ENCODE measurements at regions not wholly inside any gene's neighbourhood (a gene's known extent, or its start where the extent isn't known, plus 50 kb on each side); places are given as distances from the start of the nearest gene placed in this dataset.

GRCh38 chr5:66333192-66333591 is 189.1 kb downstream of the SREK1 start:
- Histone ChIP-seq H3K27ac (ENCODE audit: low read depth in 2 of 2, low read length in 2 of 2) (no peak overlapping the region), H3K9ac (ENCODE audit: low read length in 3 of 3) (no peak overlapping the region), H3K4me3 (ENCODE audit: low read length in 3 of 3) (no peak overlapping the region), H3K9me3 (ENCODE audit: control insufficient read depth in 2 of 3, insufficient read depth in 1 of 3, low read length in 3 of 3) (no peaks in the 10 kb centered on the region), H3K36me3 (ENCODE audit: control insufficient read depth in 2 of 3, insufficient read depth in 3 of 3, low read length in 3 of 3) (no peaks in the 10 kb centered on the region), H3K4me1 (ENCODE audit: control insufficient read depth in 2 of 3, insufficient read depth in 2 of 3, low read depth in 1 of 3, low read length in 3 of 3) (no peaks in the 10 kb centered on the region), H3K27me3 (ENCODE audit: control insufficient read depth, insufficient read depth, low read length) (no peaks in the 10 kb centered on the region)
- TF ChIP-seq, protein P1, sequence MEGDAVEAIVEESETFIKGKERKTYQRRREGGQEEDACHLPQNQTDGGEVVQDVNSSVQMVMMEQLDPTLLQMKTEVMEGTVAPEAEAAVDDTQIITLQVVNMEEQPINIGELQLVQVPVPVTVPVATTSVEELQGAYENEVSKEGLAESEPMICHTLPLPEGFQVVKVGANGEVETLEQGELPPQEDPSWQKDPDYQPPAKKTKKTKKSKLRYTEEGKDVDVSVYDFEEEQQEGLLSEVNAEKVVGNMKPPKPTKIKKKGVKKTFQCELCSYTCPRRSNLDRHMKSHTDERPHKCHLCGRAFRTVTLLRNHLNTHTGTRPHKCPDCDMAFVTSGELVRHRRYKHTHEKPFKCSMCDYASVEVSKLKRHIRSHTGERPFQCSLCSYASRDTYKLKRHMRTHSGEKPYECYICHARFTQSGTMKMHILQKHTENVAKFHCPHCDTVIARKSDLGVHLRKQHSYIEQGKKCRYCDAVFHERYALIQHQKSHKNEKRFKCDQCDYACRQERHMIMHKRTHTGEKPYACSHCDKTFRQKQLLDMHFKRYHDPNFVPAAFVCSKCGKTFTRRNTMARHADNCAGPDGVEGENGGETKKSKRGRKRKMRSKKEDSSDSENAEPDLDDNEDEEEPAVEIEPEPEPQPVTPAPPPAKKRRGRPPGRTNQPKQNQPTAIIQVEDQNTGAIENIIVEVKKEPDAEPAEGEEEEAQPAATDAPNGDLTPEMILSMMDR (IDR thresholded peaks at IDR 0.05; ENCODE audit: borderline replicate concordance, extremely low read depth, insufficient read depth) = no peak
- FAIRE-seq (no peak), DNase-seq (no peak)
- intact Hi-C loops (cut with DNase I) = no loop called here

DNA sequence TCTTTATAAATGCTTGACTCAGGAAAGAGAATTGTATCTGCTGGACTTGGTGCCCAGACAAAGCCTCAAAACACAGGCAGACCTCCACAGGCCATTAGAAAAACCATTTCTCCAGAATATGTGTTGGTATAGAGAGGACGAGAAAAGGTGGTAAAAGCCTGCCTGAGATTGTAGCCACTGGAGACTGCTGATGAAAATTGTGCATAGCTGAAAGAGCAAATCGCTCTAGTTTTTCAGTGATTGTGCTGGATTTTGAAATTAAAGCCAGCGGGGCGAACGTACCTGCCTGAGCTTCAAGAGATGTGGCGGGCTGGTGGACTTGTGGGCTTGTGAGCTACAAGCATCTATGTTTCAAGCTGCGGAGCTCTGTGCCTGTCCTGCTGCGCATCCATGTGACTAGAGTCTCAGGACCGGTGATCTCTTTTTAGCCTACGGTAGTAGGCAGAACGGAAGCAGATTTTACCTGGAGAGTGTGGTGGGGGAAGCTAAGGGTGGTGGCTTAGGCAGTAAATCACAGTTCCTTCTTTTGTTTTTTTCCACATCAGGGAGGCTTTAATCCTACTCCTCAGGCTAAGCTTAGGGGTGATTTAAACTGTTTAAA is 193.6 kb downstream of the SREK1 start:
- intact Hi-C loops (cut with DNase I) = no loop called here
- Histone ChIP-seq H3K27me3 (ENCODE audit: control insufficient read depth, insufficient read depth, low read length) (no peaks in the 10 kb centered on the region), H3K9me3 (ENCODE audit: control insufficient read depth in 2 of 3, insufficient read depth in 1 of 3, low read length in 3 of 3) (no peaks in the 10 kb centered on the region), H3K4me3 (ENCODE audit: low read length in 3 of 3) (no peak overlapping the region), H3K27ac (ENCODE audit: low read depth in 2 of 2, low read length in 2 of 2) (no peak overlapping the region), H3K36me3 (ENCODE audit: control insufficient read depth in 2 of 3, insufficient read depth in 3 of 3, low read length in 3 of 3) (no peaks in the 10 kb centered on the region), H3K4me1 (ENCODE audit: control insufficient read depth in 2 of 3, insufficient read depth in 2 of 3, low read depth in 1 of 3, low read length in 3 of 3) (no peaks in the 10 kb centered on the region), H3K9ac (ENCODE audit: low read length in 3 of 3) (no peak overlapping the region)
- TF ChIP-seq, protein P1 (IDR thresholded peaks at IDR 0.05; ENCODE audit: borderline replicate concordance, extremely low read depth, insufficient read depth) = no peak
- DNase-seq (peak in 3 of 5 donors; percentile 30 to 67 (median 39)), FAIRE-seq (no peak)

DNA sequence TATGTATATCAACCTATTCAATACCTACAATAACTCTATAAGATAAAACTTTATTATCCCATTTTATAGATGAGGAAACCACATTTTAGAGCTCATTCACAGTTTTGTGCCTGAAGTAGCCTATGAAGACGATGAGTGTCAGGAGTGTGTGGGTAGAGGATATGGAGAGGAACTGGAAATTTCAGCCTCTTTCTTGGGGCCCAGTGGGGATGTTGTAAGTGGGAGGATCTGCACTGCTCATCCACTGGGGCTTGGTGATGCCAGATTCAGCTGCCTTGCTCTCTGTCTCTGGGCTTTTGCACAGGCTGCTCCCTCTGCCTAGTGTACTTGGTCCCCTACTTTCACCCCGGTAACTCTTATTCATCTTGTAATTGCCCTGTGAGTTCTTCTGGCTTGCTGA is 194.7 kb downstream of the SREK1 start:
- no peak for DNase-seq
- no peaks in the 10 kb centered on the region for H3K27me3 ChIP-seq (ENCODE audit: control insufficient read depth, insufficient read depth, low read length)
- no peak for FAIRE-seq
- no peak overlapping the region for H3K27ac ChIP-seq (ENCODE audit: low read depth in 2 of 2, low read length in 2 of 2)
- no peak overlapping the region for H3K4me3 ChIP-seq (ENCODE audit: low read length in 3 of 3)
- H3K4me1 ChIP-seq (ENCODE audit: control insufficient read depth in 2 of 3, insufficient read depth in 2 of 3, low read depth in 1 of 3, low read length in 3 of 3) = peaks cover 0 to 7% (median 0%) of the 10 kb centered on the region in 3 donors
- H3K36me3 ChIP-seq (ENCODE audit: control insufficient read depth in 2 of 3, insufficient read depth in 3 of 3, low read length in 3 of 3) = no peaks in the 10 kb centered on the region
- no peaks in the 10 kb centered on the region for H3K9me3 ChIP-seq (ENCODE audit: control insufficient read depth in 2 of 3, insufficient read depth in 1 of 3, low read length in 3 of 3)
- intact Hi-C loops (cut with DNase I) = no loop called here
- no peak overlapping the region for H3K9ac ChIP-seq (ENCODE audit: low read length in 3 of 3)
- TF ChIP-seq, protein P1 (IDR thresholded peaks at IDR 0.05; ENCODE audit: borderline replicate concordance, extremely low read depth, insufficient read depth) = no peak

- DNase-seq = no peak
- Histone ChIP-seq H3K9ac (ENCODE audit: low read length in 3 of 3) (no peak overlapping the region), H3K27ac (ENCODE audit: low read depth in 2 of 2, low read length in 2 of 2) (no peak overlapping the region), H3K36me3 (ENCODE audit: control insufficient read depth in 2 of 3, insufficient read depth in 3 of 3, low read length in 3 of 3) (no peaks in the 10 kb centered on the region), H3K9me3 (ENCODE audit: control insufficient read depth in 2 of 3, insufficient read depth in 1 of 3, low read length in 3 of 3) (no peaks in the 10 kb centered on the region), H3K4me3 (ENCODE audit: low read length in 3 of 3) (no peak overlapping the region), H3K4me1 (ENCODE audit: control insufficient read depth in 2 of 3, insufficient read depth in 2 of 3, low read depth in 1 of 3, low read length in 3 of 3) (peaks cover 0 to 7% (median 0%) of the 10 kb centered on the region in 3 donors), H3K27me3 (ENCODE audit: control insufficient read depth, insufficient read depth, low read length) (no peaks in the 10 kb centered on the region)
- TF ChIP-seq, protein P1 (IDR thresholded peaks at IDR 0.05; ENCODE audit: borderline replicate concordance, extremely low read depth, insufficient read depth) = no peak
- intact Hi-C loops (cut with DNase I) = no loop called here
- FAIRE-seq = no peak
Observed at GRCh38 chr5:66339896-66340295, 195.8 kb downstream of the SREK1 start.
